ENCODE measurements at regions not wholly inside any gene's neighbourhood (a gene's known extent, or its start where the extent isn't known, plus 50 kb on each side); places are given as distances from the start of the nearest gene placed in this dataset.

- TF ChIP-seq, protein P1, sequence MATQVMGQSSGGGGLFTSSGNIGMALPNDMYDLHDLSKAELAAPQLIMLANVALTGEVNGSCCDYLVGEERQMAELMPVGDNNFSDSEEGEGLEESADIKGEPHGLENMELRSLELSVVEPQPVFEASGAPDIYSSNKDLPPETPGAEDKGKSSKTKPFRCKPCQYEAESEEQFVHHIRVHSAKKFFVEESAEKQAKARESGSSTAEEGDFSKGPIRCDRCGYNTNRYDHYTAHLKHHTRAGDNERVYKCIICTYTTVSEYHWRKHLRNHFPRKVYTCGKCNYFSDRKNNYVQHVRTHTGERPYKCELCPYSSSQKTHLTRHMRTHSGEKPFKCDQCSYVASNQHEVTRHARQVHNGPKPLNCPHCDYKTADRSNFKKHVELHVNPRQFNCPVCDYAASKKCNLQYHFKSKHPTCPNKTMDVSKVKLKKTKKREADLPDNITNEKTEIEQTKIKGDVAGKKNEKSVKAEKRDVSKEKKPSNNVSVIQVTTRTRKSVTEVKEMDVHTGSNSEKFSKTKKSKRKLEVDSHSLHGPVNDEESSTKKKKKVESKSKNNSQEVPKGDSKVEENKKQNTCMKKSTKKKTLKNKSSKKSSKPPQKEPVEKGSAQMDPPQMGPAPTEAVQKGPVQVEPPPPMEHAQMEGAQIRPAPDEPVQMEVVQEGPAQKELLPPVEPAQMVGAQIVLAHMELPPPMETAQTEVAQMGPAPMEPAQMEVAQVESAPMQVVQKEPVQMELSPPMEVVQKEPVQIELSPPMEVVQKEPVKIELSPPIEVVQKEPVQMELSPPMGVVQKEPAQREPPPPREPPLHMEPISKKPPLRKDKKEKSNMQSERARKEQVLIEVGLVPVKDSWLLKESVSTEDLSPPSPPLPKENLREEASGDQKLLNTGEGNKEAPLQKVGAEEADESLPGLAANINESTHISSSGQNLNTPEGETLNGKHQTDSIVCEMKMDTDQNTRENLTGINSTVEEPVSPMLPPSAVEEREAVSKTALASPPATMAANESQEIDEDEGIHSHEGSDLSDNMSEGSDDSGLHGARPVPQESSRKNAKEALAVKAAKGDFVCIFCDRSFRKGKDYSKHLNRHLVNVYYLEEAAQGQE (IDR thresholded peaks at IDR 0.05; ENCODE audit: low read depth), result no peak
- TF ChIP-seq EP300 (IDR thresholded peaks at IDR 0.05; ENCODE audit: borderline replicate concordance) (no peak), ZBTB7A (IDR thresholded peaks at IDR 0.05; ENCODE audit: low read depth) (no peak)
Measured at GRCh38 chr18:67574749-67575148, 58.2 kb upstream of the DSEL start.

Data from Ishikawa (cell line).